ENCODE measurements at regions not wholly inside any gene's neighbourhood (a gene's known extent, or its start where the extent isn't known, plus 50 kb on each side); places are given as distances from the start of the nearest gene placed in this dataset.
"Not testable (repeated sequence)": the region's sequence is repeated elsewhere in the genome, so short reads cannot be mapped to it uniquely, and the experiment has no call there.

- DNase-seq, result no peak
- intact Hi-C loops (cut with DNase I, micrococcal nuclease), result no loop called here
- no peak overlapping the region for H3K27ac Mint-ChIP-seq
- H3K4me3 Mint-ChIP-seq, result no peak overlapping the region
- H3K36me3 Mint-ChIP-seq (ENCODE audit: low read depth), result no peaks in the 10 kb centered on the region
- no peaks in the 10 kb centered on the region for H3K9me3 Mint-ChIP-seq (ENCODE audit: low read depth)
- peaks cover 2% of the 10 kb centered on the region for H3K27me3 Mint-ChIP-seq
- ChIA-PET POLR2A (no interaction called here), CTCF (interaction anchor here (0.6 to 1.2 kb wide), 3 partner anchors 109 to 338 kb away, joined by 3 to 4 read pairs (median 4); no protein-coding TSS in a partner anchor)
- no peak for ATAC-seq
- H3K4me1 Mint-ChIP-seq, result peaks cover 16% of the 10 kb centered on the region
Observed at GRCh38 chr14:52153939-52154338, 85.1 kb upstream of the NID2 start.

GRCh38 chr14:52150162-52150561 is 81.3 kb upstream of the NID2 start:
- intact Hi-C loops (cut with DNase I, micrococcal nuclease), result no loop called here
- Mint-ChIP-seq H3K4me3 (no peak overlapping the region), H3K27me3 (peaks cover 7% of the 10 kb centered on the region), H3K9me3 (ENCODE audit: low read depth) (no peaks in the 10 kb centered on the region), H3K4me1 (peaks cover 13% of the 10 kb centered on the region), H3K27ac (no peak overlapping the region), H3K36me3 (ENCODE audit: low read depth) (no peaks in the 10 kb centered on the region)
- no peak for ATAC-seq
- CTCF ChIA-PET, result no interaction called here
- POLR2A ChIA-PET, result no interaction called here
- DNase-seq, result no peak

- no peak overlapping the region for H3K27ac Mint-ChIP-seq
- peaks cover 5% of the 10 kb centered on the region for H3K9me3 Mint-ChIP-seq (ENCODE audit: low read depth)
- intact Hi-C loops (cut with DNase I, micrococcal nuclease), result no loop called here
- H3K4me3 Mint-ChIP-seq, result no peak overlapping the region
- CTCF ChIA-PET, result no interaction called here
- ATAC-seq (no peak), DNase-seq (no peak)
- peaks cover 7% of the 10 kb centered on the region for H3K27me3 Mint-ChIP-seq
- no peaks in the 10 kb centered on the region for H3K4me1 Mint-ChIP-seq
- POLR2A ChIA-PET, result no interaction called here
- no peaks in the 10 kb centered on the region for H3K36me3 Mint-ChIP-seq (ENCODE audit: low read depth)
Observed at GRCh38 chr14:52148371-52148770, 79.5 kb upstream of the NID2 start.

GRCh38 chr14:52146504-52146903 is 77.6 kb upstream of the NID2 start:
- H3K4me3 Mint-ChIP-seq, result no peak overlapping the region
- intact Hi-C loops (cut with DNase I, micrococcal nuclease), result no loop called here
- no peaks in the 10 kb centered on the region for H3K4me1 Mint-ChIP-seq
- POLR2A ChIA-PET, result no interaction called here
- ATAC-seq (no peak), DNase-seq (no peak)
- H3K27me3 Mint-ChIP-seq, result peaks cover 7% of the 10 kb centered on the region
- H3K36me3 Mint-ChIP-seq (ENCODE audit: low read depth), result no peaks in the 10 kb centered on the region
- CTCF ChIA-PET, result no interaction called here
- peaks cover 5% of the 10 kb centered on the region for H3K9me3 Mint-ChIP-seq (ENCODE audit: low read depth)
- H3K27ac Mint-ChIP-seq, result no peak overlapping the region

- CTCF ChIA-PET; H3K27me3 Mint-ChIP-seq; H3K36me3 Mint-ChIP-seq (ENCODE audit: low read depth); ATAC-seq; H3K4me3 Mint-ChIP-seq; H3K9me3 Mint-ChIP-seq (ENCODE audit: low read depth); POLR2A ChIA-PET; intact Hi-C loops (cut with DNase I, micrococcal nuclease); DNase-seq; H3K27ac Mint-ChIP-seq; H3K4me1 Mint-ChIP-seq: not testable (repeated sequence)
Observed at GRCh38 chr14:52144099-52144498, 75.2 kb upstream of the NID2 start.

- no peaks in the 10 kb centered on the region for H3K36me3 Mint-ChIP-seq (ENCODE audit: low read depth)
- H3K9me3 Mint-ChIP-seq (ENCODE audit: low read depth), result peaks cover 5% of the 10 kb centered on the region
- intact Hi-C loops (cut with DNase I, micrococcal nuclease), result no loop called here
- DNase-seq (no peak), ATAC-seq (no peak)
- ChIA-PET CTCF (interaction anchor here (0.7 to 1.0 kb wide), 3 partner anchors 147 to 1080 kb away, joined by 3 to 4 read pairs (median 3); no protein-coding TSS in a partner anchor), POLR2A (no interaction called here)
- H3K27me3 Mint-ChIP-seq, result peaks cover 4% of the 10 kb centered on the region
- no peak overlapping the region for H3K27ac Mint-ChIP-seq
- H3K4me1 Mint-ChIP-seq, result no peaks in the 10 kb centered on the region
- H3K4me3 Mint-ChIP-seq, result no peak overlapping the region
Observed at GRCh38 chr14:52142504-52142903, 73.6 kb upstream of the NID2 start.

- ChIA-PET POLR2A (no interaction called here), CTCF (interaction anchor here (0.6 to 1.8 kb wide), 8 partner anchors 10 to 153 kb away, joined by 3 to 6 read pairs (median 4); no protein-coding TSS in a partner anchor)
- intact Hi-C loops (cut with DNase I, micrococcal nuclease), result loop anchor here (1.0 to 10.0 kb wide), 3 partner anchors 87 to 135 kb away; no protein-coding TSS in a partner anchor
- ATAC-seq (peak; percentile 68), DNase-seq (peak; percentile 70)
- no peak overlapping the region for H3K4me3 Mint-ChIP-seq
- H3K27ac Mint-ChIP-seq, result no peak overlapping the region
- peaks cover 7% of the 10 kb centered on the region for H3K4me1 Mint-ChIP-seq
- no peaks in the 10 kb centered on the region for H3K36me3 Mint-ChIP-seq (ENCODE audit: low read depth)
- H3K27me3 Mint-ChIP-seq, result peaks cover 8% of the 10 kb centered on the region
- peaks cover 10% of the 10 kb centered on the region for H3K9me3 Mint-ChIP-seq (ENCODE audit: low read depth)
Observed at GRCh38 chr14:52131640-52132320, 62.9 kb upstream of the NID2 start.

GRCh38 chr14:52129721-52130120 is 60.9 kb upstream of the NID2 start:
- H3K27ac Mint-ChIP-seq, result no peak overlapping the region
- intact Hi-C loops (cut with DNase I, micrococcal nuclease), result loop anchor here (2.0 to 10.0 kb wide), 2 partner anchors 85 to 133 kb away; no protein-coding TSS in a partner anchor
- CTCF ChIA-PET, result interaction anchor here (1.8 kb wide), 1 partner anchor 134 kb away, joined by 6 read pairs; no protein-coding TSS in a partner anchor
- no peak overlapping the region for H3K4me3 Mint-ChIP-seq
- POLR2A ChIA-PET, result no interaction called here
- peaks cover 19% of the 10 kb centered on the region for H3K4me1 Mint-ChIP-seq
- H3K36me3 Mint-ChIP-seq (ENCODE audit: low read depth), result no peaks in the 10 kb centered on the region
- peaks cover under 1% of the 10 kb centered on the region for H3K9me3 Mint-ChIP-seq (ENCODE audit: low read depth)
- ATAC-seq (no peak), DNase-seq (no peak)
- H3K27me3 Mint-ChIP-seq, result peaks cover 8% of the 10 kb centered on the region

- Mint-ChIP-seq H3K9me3 (ENCODE audit: low read depth) (no peaks in the 10 kb centered on the region), H3K27ac (no peak overlapping the region), H3K27me3 (peaks cover 4% of the 10 kb centered on the region), H3K36me3 (ENCODE audit: low read depth) (no peaks in the 10 kb centered on the region), H3K4me1 (peaks cover 12% of the 10 kb centered on the region), H3K4me3 (no peak overlapping the region)
- intact Hi-C loops (cut with DNase I, micrococcal nuclease), result no loop called here
- DNase-seq (no peak), ATAC-seq (peak; percentile 26)
- CTCF ChIA-PET, result no interaction called here
- POLR2A ChIA-PET, result no interaction called here
Observed at GRCh38 chr14:52125885-52126284, 57.0 kb upstream of the NID2 start.

- intact Hi-C loops (cut with DNase I, micrococcal nuclease), result no loop called here
- peaks cover 12% of the 10 kb centered on the region for H3K4me1 Mint-ChIP-seq
- no peak overlapping the region for H3K4me3 Mint-ChIP-seq
- POLR2A ChIA-PET, result no interaction called here
- peaks cover 4% of the 10 kb centered on the region for H3K27me3 Mint-ChIP-seq
- no peak for ATAC-seq
- CTCF ChIA-PET, result no interaction called here
- DNase-seq, result no peak
- no peak overlapping the region for H3K27ac Mint-ChIP-seq
- H3K36me3 Mint-ChIP-seq (ENCODE audit: low read depth), result no peaks in the 10 kb centered on the region
- H3K9me3 Mint-ChIP-seq (ENCODE audit: low read depth), result no peaks in the 10 kb centered on the region
Observed at GRCh38 chr14:52124791-52125684, 56.2 kb upstream of the NID2 start.

GRCh38 chr14:52122163-52122562 is 53.3 kb upstream of the NID2 start:
- intact Hi-C loops (cut with DNase I, micrococcal nuclease); H3K27ac Mint-ChIP-seq; POLR2A ChIA-PET; ATAC-seq; H3K9me3 Mint-ChIP-seq (ENCODE audit: low read depth); H3K27me3 Mint-ChIP-seq; DNase-seq; H3K4me3 Mint-ChIP-seq; H3K36me3 Mint-ChIP-seq (ENCODE audit: low read depth): not testable (repeated sequence)
- CTCF ChIA-PET, result interaction anchor here (1.3 kb wide), 1 partner anchor 10 kb away, joined by 3 read pairs; no protein-coding TSS in a partner anchor
- H3K4me1 Mint-ChIP-seq, result peaks cover 12% of the 10 kb centered on the region

GRCh38 chr14:52121441-52121840 is 52.6 kb upstream of the NID2 start:
- intact Hi-C loops (cut with DNase I, micrococcal nuclease), result no loop called here
- Mint-ChIP-seq H3K36me3 (ENCODE audit: low read depth) (no peaks in the 10 kb centered on the region), H3K27ac (no peak overlapping the region), H3K27me3 (no peaks in the 10 kb centered on the region), H3K4me1 (peaks cover 12% of the 10 kb centered on the region), H3K9me3 (ENCODE audit: low read depth) (no peaks in the 10 kb centered on the region), H3K4me3 (no peak overlapping the region)
- ChIA-PET POLR2A (no interaction called here), CTCF (interaction anchor here (1.3 kb wide), 1 partner anchor 11 kb away, joined by 3 read pairs; no protein-coding TSS in a partner anchor)
- DNase-seq (no peak), ATAC-seq (no peak)
